Mammary epithelial cell (primary cell): ENCODE measurements at regions not wholly inside any gene's neighbourhood (a gene's known extent, or its start where the extent isn't known, plus 50 kb on each side); places are given as distances from the start of the nearest gene placed in this dataset.

ENCODE experiments used
- CTCF ChIP-seq, 2 donors: IDR thresholded peaks in 1 of 2; conservative IDR thresholded peaks in 1 of 2; 2 replicates each; pipeline ENCODE4 v1.5.1; 2011 to 2012; ENCODE audit warnings: inconsistent platforms in 2 of 2, low read length in 2 of 2, mild to moderate bottlenecking in 2 of 2, control low read depth in 1 of 2, low read depth in 1 of 2; ENCODE audit not compliant: insufficient read depth in 1 of 2; ENCODE audit errors: extremely low read depth in 1 of 2
- EZH2 ChIP-seq: IDR thresholded peaks from 2 replicates; pipeline ENCODE4 v1.6.1; 2012; ENCODE audit warnings: low read length, inconsistent platforms, borderline replicate concordance

- TF ChIP-seq CTCF (conservative IDR thresholded peaks at IDR 0.05 in 1 of 2, IDR thresholded peaks at IDR 0.05 in 1 of 2; ENCODE audit: extremely low read depth in 1 of 2, insufficient read depth in 1 of 2, low read depth in 1 of 2, low read length in 2 of 2) (no peak), EZH2 (no peak)
These were observed 180.3 kb upstream of the TCF4 start for GRCh38 chr18:55768255-55768654.
